Caco-2 (cell line): ENCODE measurements at regions not wholly inside any gene's neighbourhood (a gene's known extent, or its start where the extent isn't known, plus 50 kb on each side); places are given as distances from the start of the nearest gene placed in this dataset.

Experiments used
- BruUV-seq: library from RNA; stranded (reverse); fragments of 400-500 nt; replicated peaks from 2 replicates; lab custom pipeline; 2021; lab: Mats Ljungman, UMichigan
- CTCF ChIA-PET: fragments of 300-600 bp; sonication (Branson Sonifier 250); formaldehyde crosslinking; loops from one replicate; lab custom pipeline; 2022; ENCODE audit warnings: antibody characterized with exemption; lab: Charles Lee
- POLR2A ChIA-PET: fragments of 300-600 bp; sonication (Branson Sonifier 250); formaldehyde crosslinking; loops from one replicate; lab custom pipeline; 2022; ENCODE audit warnings: antibody characterized with exemption; lab: Charles Lee
- DNase-seq, 2 experiments: peaks; one replicate each; pipeline versions ENCODE4 v3.0.0 to v3.0.0-alpha.2; 2020 to 2022
- H3K27me3 ChIP-seq: replicated peaks from 2 replicates; pipeline ENCODE4 v1.6.0; 2011; ENCODE audit warnings: low read length; ENCODE audit not compliant: control insufficient read depth, insufficient read depth
- H3K36me3 ChIP-seq: 2 replicates; pipeline ENCODE4 v1.5.1; 2011; ENCODE audit warnings: low read length; ENCODE audit not compliant: control insufficient read depth, insufficient read depth
- H3K4me1 ChIP-seq: fragments of 250-450 bp; sonication (Bioruptor Pico); 2 replicates; pipeline ENCODE4 v1.5.1; 2020; ENCODE audit warnings: mild to moderate bottlenecking
- H3K4me3 ChIP-seq: 2 replicates; pipeline ENCODE4 v1.5.1; 2011; ENCODE audit warnings: low read depth, mild to moderate bottlenecking, control low read depth, low read length
- H3K9me3 ChIP-seq: fragments of 250-450 bp; sonication (Bioruptor Pico); 2 replicates; pipeline ENCODE4 v1.5.1; 2020; ENCODE audit warnings: mild to moderate bottlenecking, moderate library complexity
- H3K27ac Mint-ChIP-seq: one replicate; pipeline ENCODE4 v1.8.0; 2022; ENCODE audit warnings: mixed read lengths; ENCODE audit not compliant: unreplicated experiment
- H3K27me3 Mint-ChIP-seq: one replicate; pipeline ENCODE4 v1.8.0; 2022; ENCODE audit warnings: mixed read lengths; ENCODE audit not compliant: insufficient read depth, unreplicated experiment
- H3K36me3 Mint-ChIP-seq: one replicate; pipeline ENCODE4 v1.8.0; 2022; ENCODE audit warnings: mild to moderate bottlenecking, mixed read lengths; ENCODE audit not compliant: insufficient read depth, unreplicated experiment
- H3K4me1 Mint-ChIP-seq: one replicate; pipeline ENCODE4 v1.8.0; 2022; ENCODE audit warnings: low read depth, mixed read lengths; ENCODE audit not compliant: unreplicated experiment
- H3K4me3 Mint-ChIP-seq: one replicate; pipeline ENCODE4 v1.8.0; 2022; ENCODE audit warnings: mild to moderate bottlenecking, moderate library complexity, mixed read lengths; ENCODE audit not compliant: unreplicated experiment
- H3K9me3 Mint-ChIP-seq: one replicate; pipeline ENCODE4 v1.8.0; 2022; ENCODE audit warnings: mixed read lengths; ENCODE audit not compliant: unreplicated experiment
- intact Hi-C: fragments of 100-400 bp; cut with micrococcal nuclease; formaldehyde crosslinking; loops from one replicate; pipeline ENCODE4 v1.10.0; 2022; ENCODE audit not compliant: unreplicated experiment
- TF ChIP-seq, protein P1 (sequence below), 2 experiments: fragments of 200-600 bp in 1 of 2; IDR thresholded peaks; 1 replicate in 1 of 2; 2 replicates in 1 of 2; pipeline versions ENCODE4 v1.5.1 to v1.8.0; 2011 to 2022; ENCODE audit warnings: antibody characterized with exemption in 1 of 2, control low read depth in 1 of 2, inconsistent platforms in 1 of 2, low read depth in 1 of 2, low read length in 1 of 2, mild to moderate bottlenecking in 1 of 2, moderate library complexity in 1 of 2; ENCODE audit not compliant: insufficient read depth in 1 of 2, severe bottlenecking in 1 of 2, unreplicated experiment in 1 of 2

DNA sequence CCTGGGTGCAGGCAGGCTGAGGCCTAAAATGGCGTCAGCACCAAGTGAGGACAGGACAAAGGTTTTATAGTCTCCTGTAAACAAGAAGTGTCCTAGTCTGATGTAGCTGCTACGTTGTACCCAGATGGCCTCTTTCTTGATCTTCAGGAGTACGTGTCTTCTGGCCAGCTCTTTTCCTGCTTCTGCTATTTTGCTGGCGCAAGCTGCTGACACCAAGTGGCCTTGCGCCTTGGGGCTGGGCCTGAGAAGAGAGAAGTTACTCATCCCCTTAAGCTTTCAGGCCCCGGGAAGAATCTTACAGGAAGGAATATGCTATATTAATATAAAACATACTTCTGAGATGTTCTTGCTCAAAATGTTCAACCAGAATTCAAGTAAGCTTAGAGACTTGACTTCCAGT, 605.2 kb downstream of the GALC start:
- H3K27me3 Mint-ChIP-seq: no peaks in the 10 kb centered on the region
- no peak overlapping the region for H3K27ac Mint-ChIP-seq

DNA sequence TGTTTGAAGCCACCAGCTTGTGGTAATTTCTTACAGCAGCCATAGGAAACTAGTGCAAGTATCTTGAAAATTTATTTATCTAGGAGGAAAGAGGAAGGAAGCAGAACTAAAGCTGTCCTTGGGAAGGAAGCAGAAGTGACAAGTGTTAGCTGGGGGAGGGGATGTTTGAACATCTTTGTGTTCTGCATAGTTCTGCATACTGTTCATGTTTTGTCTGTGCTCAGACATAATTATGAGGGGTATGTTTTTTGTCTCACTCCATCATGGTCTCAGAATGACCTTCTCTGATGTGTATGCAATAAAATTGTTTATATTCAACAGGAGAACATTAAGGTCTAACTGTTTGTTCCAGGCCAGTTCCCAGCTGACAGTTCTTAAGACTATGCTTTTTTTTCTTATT, 606.5 kb downstream of the GALC start:
- no peak overlapping the region for H3K27ac Mint-ChIP-seq
- H3K4me1 Mint-ChIP-seq: no peaks in the 10 kb centered on the region
- no peak overlapping the region for H3K4me3 Mint-ChIP-seq
- intact Hi-C loops: no loop called here
- H3K36me3 Mint-ChIP-seq: no peaks in the 10 kb centered on the region
- POLR2A ChIA-PET: no interaction called here
- Histone ChIP-seq H3K9me3 (no peaks in the 10 kb centered on the region), H3K4me3 (no peak overlapping the region), H3K27me3 (no peaks in the 10 kb centered on the region), H3K36me3 (no peaks in the 10 kb centered on the region), H3K4me1 (no peaks in the 10 kb centered on the region)
- peaks cover 14% of the 10 kb centered on the region for H3K9me3 Mint-ChIP-seq
- no peaks in the 10 kb centered on the region for H3K27me3 Mint-ChIP-seq
- CTCF ChIA-PET: no interaction called here
- no TSS peak for BruUV-seq
- TF ChIP-seq, protein P1, sequence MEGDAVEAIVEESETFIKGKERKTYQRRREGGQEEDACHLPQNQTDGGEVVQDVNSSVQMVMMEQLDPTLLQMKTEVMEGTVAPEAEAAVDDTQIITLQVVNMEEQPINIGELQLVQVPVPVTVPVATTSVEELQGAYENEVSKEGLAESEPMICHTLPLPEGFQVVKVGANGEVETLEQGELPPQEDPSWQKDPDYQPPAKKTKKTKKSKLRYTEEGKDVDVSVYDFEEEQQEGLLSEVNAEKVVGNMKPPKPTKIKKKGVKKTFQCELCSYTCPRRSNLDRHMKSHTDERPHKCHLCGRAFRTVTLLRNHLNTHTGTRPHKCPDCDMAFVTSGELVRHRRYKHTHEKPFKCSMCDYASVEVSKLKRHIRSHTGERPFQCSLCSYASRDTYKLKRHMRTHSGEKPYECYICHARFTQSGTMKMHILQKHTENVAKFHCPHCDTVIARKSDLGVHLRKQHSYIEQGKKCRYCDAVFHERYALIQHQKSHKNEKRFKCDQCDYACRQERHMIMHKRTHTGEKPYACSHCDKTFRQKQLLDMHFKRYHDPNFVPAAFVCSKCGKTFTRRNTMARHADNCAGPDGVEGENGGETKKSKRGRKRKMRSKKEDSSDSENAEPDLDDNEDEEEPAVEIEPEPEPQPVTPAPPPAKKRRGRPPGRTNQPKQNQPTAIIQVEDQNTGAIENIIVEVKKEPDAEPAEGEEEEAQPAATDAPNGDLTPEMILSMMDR (IDR thresholded peaks at IDR 0.05; ENCODE audit: insufficient read depth in 1 of 2, low read depth in 1 of 2, low read length in 1 of 2, severe bottlenecking in 1 of 2, unreplicated experiment in 1 of 2): no peak
- DNase-seq: no peak

More for the DNA sequence above, 605.2 kb downstream of the GALC start:
- Histone ChIP-seq H3K4me3 (no peak overlapping the region), H3K36me3 (no peaks in the 10 kb centered on the region), H3K9me3 (no peaks in the 10 kb centered on the region), H3K27me3 (no peaks in the 10 kb centered on the region), H3K4me1 (no peaks in the 10 kb centered on the region)
- CTCF ChIA-PET: no interaction called here
- intact Hi-C loops: no loop called here
- TF ChIP-seq, protein P1 (IDR thresholded peaks at IDR 0.05; ENCODE audit: insufficient read depth in 1 of 2, low read depth in 1 of 2, low read length in 1 of 2, severe bottlenecking in 1 of 2, unreplicated experiment in 1 of 2): no peak
- Mint-ChIP-seq H3K4me1 (no peaks in the 10 kb centered on the region), H3K4me3 (no peak overlapping the region), H3K36me3 (no peaks in the 10 kb centered on the region), H3K9me3 (peaks cover 14% of the 10 kb centered on the region)
- no peak for DNase-seq
- no TSS peak for BruUV-seq
- POLR2A ChIA-PET: no interaction called here

DNA sequence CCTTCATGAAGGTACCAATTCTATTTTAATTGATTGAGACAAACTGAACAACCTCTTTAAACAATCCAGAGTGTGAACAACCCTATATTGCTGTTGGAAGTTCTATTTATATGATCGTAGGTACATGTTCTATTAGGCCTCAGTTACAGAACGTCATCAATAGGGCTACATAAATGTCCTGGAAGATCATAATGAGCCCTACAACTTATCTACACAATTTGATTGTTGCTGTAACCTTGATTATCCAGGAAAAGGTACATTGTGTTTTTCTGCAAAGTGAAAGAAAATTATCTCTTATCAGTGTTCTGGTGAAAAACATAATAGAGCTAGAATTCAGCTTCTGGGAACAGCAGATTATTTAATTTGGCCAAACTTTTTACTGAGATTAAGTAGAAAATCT, 612.9 kb downstream of the GALC start:
- H3K4me1 Mint-ChIP-seq: no peaks in the 10 kb centered on the region
- intact Hi-C loops: no loop called here
- POLR2A ChIA-PET: no interaction called here
- H3K4me3 ChIP-seq: no peak overlapping the region
- CTCF ChIA-PET: no interaction called here
- no peak overlapping the region for H3K27ac Mint-ChIP-seq
- TF ChIP-seq, protein P1 (IDR thresholded peaks at IDR 0.05; ENCODE audit: insufficient read depth in 1 of 2, low read depth in 1 of 2, low read length in 1 of 2, severe bottlenecking in 1 of 2, unreplicated experiment in 1 of 2): no peak
- no TSS peak for BruUV-seq
- no peaks in the 10 kb centered on the region for H3K36me3 ChIP-seq
- no peaks in the 10 kb centered on the region for H3K9me3 ChIP-seq
- H3K4me3 Mint-ChIP-seq: no peak overlapping the region
- no peaks in the 10 kb centered on the region for H3K4me1 ChIP-seq
- DNase-seq: no peak
- no peaks in the 10 kb centered on the region for H3K36me3 Mint-ChIP-seq
- H3K27me3 ChIP-seq: no peaks in the 10 kb centered on the region
- H3K27me3 Mint-ChIP-seq: no peaks in the 10 kb centered on the region
- H3K9me3 Mint-ChIP-seq: peaks cover 14% of the 10 kb centered on the region
